Keratinocyte (primary cell): ENCODE measurements at regions not wholly inside any gene's neighbourhood (a gene's known extent, or its start where the extent isn't known, plus 50 kb on each side); places are given as distances from the start of the nearest gene placed in this dataset.

ENCODE experiments used
- EZH2 ChIP-seq: IDR thresholded peaks from one replicate; pipeline ENCODE4 v1.6.1; 2012; ENCODE audit warnings: inconsistent platforms, mild to moderate bottlenecking, low read length, moderate library complexity
- TF ChIP-seq, protein P1 (sequence below), 3 experiments: IDR thresholded peaks in 1 of 3; conservative IDR thresholded peaks in 1 of 3; optimal IDR thresholded peaks in 1 of 3; 2 replicates in 2 of 3; 3 replicates in 1 of 3; pipeline versions ENCODE3 to v1.5.1; 2011; ENCODE audit warnings: low read length in 3 of 3, mild to moderate bottlenecking in 3 of 3, moderate library complexity in 2 of 3, control low read depth in 1 of 3, inconsistent platforms in 1 of 3; ENCODE audit not compliant: insufficient read depth in 2 of 3; ENCODE audit errors: extremely low read depth in 1 of 3

DNA sequence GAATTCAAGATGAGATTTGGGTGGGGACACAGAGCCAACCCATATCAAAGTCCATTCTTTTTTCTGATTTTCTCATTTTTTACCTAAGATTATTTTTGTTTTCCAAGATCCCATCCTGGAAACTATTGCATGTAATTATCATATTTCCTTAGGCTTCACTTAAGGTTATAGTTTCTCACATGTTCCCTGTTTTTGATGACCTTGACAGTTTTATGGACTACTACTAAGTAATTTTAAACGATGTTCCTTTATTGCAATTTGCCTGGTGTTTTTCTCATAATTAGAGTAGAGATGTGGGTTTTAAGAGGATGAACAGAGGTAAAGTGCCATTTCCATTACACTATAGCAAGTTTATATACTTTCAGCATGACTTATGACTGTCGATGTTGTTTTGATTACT is 795.1 kb downstream of the FAT4 start:
- TF ChIP-seq EZH2: no peak
- TF ChIP-seq, protein P1, sequence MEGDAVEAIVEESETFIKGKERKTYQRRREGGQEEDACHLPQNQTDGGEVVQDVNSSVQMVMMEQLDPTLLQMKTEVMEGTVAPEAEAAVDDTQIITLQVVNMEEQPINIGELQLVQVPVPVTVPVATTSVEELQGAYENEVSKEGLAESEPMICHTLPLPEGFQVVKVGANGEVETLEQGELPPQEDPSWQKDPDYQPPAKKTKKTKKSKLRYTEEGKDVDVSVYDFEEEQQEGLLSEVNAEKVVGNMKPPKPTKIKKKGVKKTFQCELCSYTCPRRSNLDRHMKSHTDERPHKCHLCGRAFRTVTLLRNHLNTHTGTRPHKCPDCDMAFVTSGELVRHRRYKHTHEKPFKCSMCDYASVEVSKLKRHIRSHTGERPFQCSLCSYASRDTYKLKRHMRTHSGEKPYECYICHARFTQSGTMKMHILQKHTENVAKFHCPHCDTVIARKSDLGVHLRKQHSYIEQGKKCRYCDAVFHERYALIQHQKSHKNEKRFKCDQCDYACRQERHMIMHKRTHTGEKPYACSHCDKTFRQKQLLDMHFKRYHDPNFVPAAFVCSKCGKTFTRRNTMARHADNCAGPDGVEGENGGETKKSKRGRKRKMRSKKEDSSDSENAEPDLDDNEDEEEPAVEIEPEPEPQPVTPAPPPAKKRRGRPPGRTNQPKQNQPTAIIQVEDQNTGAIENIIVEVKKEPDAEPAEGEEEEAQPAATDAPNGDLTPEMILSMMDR (optimal IDR thresholded peaks at IDR 0.05 in 1 of 3, IDR thresholded peaks at IDR 0.05 in 1 of 3, conservative IDR thresholded peaks at IDR 0.05 in 1 of 3; ENCODE audit: extremely low read depth in 1 of 3, insufficient read depth in 2 of 3, low read length in 3 of 3): no peak
